GM12878 (cell line): ENCODE measurements at regions not wholly inside any gene's neighbourhood (a gene's known extent, or its start where the extent isn't known, plus 50 kb on each side); places are given as distances from the start of the nearest gene placed in this dataset.

Experiments
- ATAC-seq: fragments of 200-7000 bp; cut with Tn5 transposase; 3 replicates; pipeline ENCODE4 v1.9.1; 2020; ENCODE audit warnings: mild to moderate bottlenecking, moderate library complexity
- BruUV-seq: library from RNA; stranded (reverse); fragments of 400-500 nt; replicated peaks from 2 replicates; lab custom pipeline; 2021; lab: Mats Ljungman, UMichigan
- CTCF ChIA-PET: fragments of 300-600 bp; sonication (Branson Sonifier 250); formaldehyde crosslinking; extraction: SDS; loops from one replicate; lab custom pipeline; 2021; ENCODE audit warnings: inconsistent platforms; lab: Yijun Ruan, JAX
- POLR2A ChIA-PET: fragments of 350-600 bp; formaldehyde crosslinking; extraction: SDS; loops from one replicate; lab custom pipeline; 2021; ENCODE audit warnings: inconsistent platforms; lab: Charles Lee
- RAD21 ChIA-PET: fragments of 300-600 bp; sonication (Branson Sonifier 250); formaldehyde crosslinking; loops from one replicate; lab custom pipeline; 2023; ENCODE audit warnings: antibody characterized with exemption; ENCODE audit not compliant: unreplicated experiment; lab: Charles Lee
- SMC1A ChIA-PET: fragments of 300-600 bp; sonication (Branson Sonifier 250); formaldehyde crosslinking; loops from one replicate; lab custom pipeline; 2023; ENCODE audit not compliant: unreplicated experiment, uncharacterized antibody; lab: Charles Lee
- DNase-seq: peaks from one replicate; pipeline ENCODE4 v3.0.0-alpha.2; 2011; ENCODE audit warnings: low read depth, low spot score
- FAIRE-seq: peaks from 3 replicates; lab custom pipeline; 2011; peaks lifted over from hg19 to GRCh38; lab: Jason Lieb, UNC
- H2AFZ ChIP-seq: 2 replicates; pipeline ENCODE4 v1.6.0; 2011; ENCODE audit warnings: low read depth, low read length, control low read depth; ENCODE audit not compliant: control insufficient read depth
- H3K27ac ChIP-seq: 2 replicates; pipeline ENCODE4 v1.5.1; 2011; ENCODE audit warnings: control low read depth; ENCODE audit not compliant: control insufficient read depth, insufficient read depth
- H3K27me3 ChIP-seq, 2 experiments: replicated peaks in 1 of 2; 2 replicates each; pipeline versions ENCODE4 v1.6.0 to v1.6.1; 2011; ENCODE audit warnings: low read length in 1 of 2; ENCODE audit not compliant: control insufficient read depth in 2 of 2, insufficient read depth in 2 of 2
- H3K36me3 ChIP-seq, 2 experiments: 2 replicates each; pipeline ENCODE4 v1.5.1; 2011; ENCODE audit warnings: low read length in 1 of 2; ENCODE audit not compliant: control insufficient read depth in 2 of 2, insufficient read depth in 2 of 2
- H3K4me1 ChIP-seq: 2 replicates; pipeline ENCODE4 v1.6.1; 2011; ENCODE audit warnings: mild to moderate bottlenecking, low read length, moderate library complexity, mixed read lengths; ENCODE audit not compliant: control insufficient read depth, insufficient read depth
- H3K4me2 ChIP-seq: 2 replicates; pipeline ENCODE4 v1.6.0; 2011; ENCODE audit warnings: control low read depth; ENCODE audit not compliant: control insufficient read depth, insufficient read depth
- H3K4me3 ChIP-seq: fragments of 200-600 bp; sonication (generic); 2 replicates; pipeline ENCODE4 v1.5.1; 2016
- H3K79me2 ChIP-seq: 2 replicates; pipeline ENCODE4 v1.6.0; 2011; ENCODE audit warnings: low read length; ENCODE audit not compliant: control insufficient read depth, insufficient read depth
- H3K9ac ChIP-seq: 2 replicates; pipeline ENCODE4 v1.8.0; 2011; ENCODE audit warnings: low read length, control low read depth, mixed read lengths; ENCODE audit not compliant: control insufficient read depth, insufficient read depth
- H3K9me3 ChIP-seq: replicated peaks from 3 replicates; pipeline ENCODE4 v1.5.1; 2011; ENCODE audit warnings: mild to moderate bottlenecking, low read length; ENCODE audit not compliant: control insufficient read depth, insufficient read depth
- H4K20me1 ChIP-seq: 2 replicates; pipeline ENCODE4 v1.6.0; 2011; ENCODE audit not compliant: control insufficient read depth, insufficient read depth
- EED ChIP-seq: sonication (generic); IDR thresholded peaks from 2 replicates; pipeline ENCODE4 v1.6.1; 2016; ENCODE audit warnings: antibody characterized with exemption, low read depth
- EGR1 ChIP-seq, 2 experiments: IDR thresholded peaks; 1 replicate in 1 of 2; 2 replicates in 1 of 2; pipeline ENCODE4 v1.6.1; 2011 to 2012; ENCODE audit warnings: low read depth in 2 of 2, low read length in 2 of 2, borderline replicate concordance in 1 of 2, mild to moderate bottlenecking in 1 of 2, moderate library complexity in 1 of 2
- ESRRA ChIP-seq: IDR thresholded peaks from 2 replicates; pipeline ENCODE4 v1.6.1; 2012; ENCODE audit warnings: mild to moderate bottlenecking, low read length, improper control_type of control experiment
- FOS ChIP-seq: IDR thresholded peaks from 3 replicates; pipeline ENCODE4 v1.6.1; 2011; ENCODE audit warnings: borderline replicate concordance; ENCODE audit not compliant: insufficient read length; ENCODE audit errors: extremely low read depth
- MEF2B ChIP-seq: fragments of 450-650 bp; IDR thresholded peaks from 2 replicates; pipeline ENCODE4 v1.6.1; 2018; ENCODE audit warnings: mild to moderate bottlenecking, moderate library complexity; ENCODE audit not compliant: partially characterized antibody, poor library complexity, severe bottlenecking
- NBN ChIP-seq: fragments of 450-650 bp; IDR thresholded peaks from 2 replicates; pipeline ENCODE4 v1.6.1; 2016
- NFIC ChIP-seq: IDR thresholded peaks from 2 replicates; pipeline ENCODE4 v1.6.1; 2012; ENCODE audit warnings: low read depth, mild to moderate bottlenecking, inconsistent platforms, low read length, moderate library complexity
- RBBP5 ChIP-seq: fragments of 200-600 bp; sonication (generic); conservative IDR thresholded peaks from 2 replicates; pipeline ENCODE4 v1.6.1; 2016
- RELA ChIP-seq: fragments of 450-650 bp; IDR thresholded peaks from 2 replicates; pipeline ENCODE4 v1.8.0; 2014; ENCODE audit warnings: borderline replicate concordance; ENCODE audit not compliant: partially characterized antibody
- STAT3 ChIP-seq: IDR thresholded peaks from 2 replicates; pipeline ENCODE4 v1.6.1; 2011; ENCODE audit warnings: low read depth, low read length, improper control_type of control experiment
- TCF3 ChIP-seq: IDR thresholded peaks from 2 replicates; pipeline ENCODE4 v1.6.1; 2012; ENCODE audit warnings: low read depth, mild to moderate bottlenecking, low read length, borderline replicate concordance; ENCODE audit not compliant: insufficient read depth
- WRNIP1 ChIP-seq: IDR thresholded peaks from 2 replicates; pipeline ENCODE4 v1.6.1; 2011; ENCODE audit warnings: low read depth, low read length, improper control_type of control experiment, borderline replicate concordance
- ZNF384 ChIP-seq: IDR thresholded peaks from 2 replicates; pipeline ENCODE4 v1.6.1; 2012; ENCODE audit warnings: low read depth, mild to moderate bottlenecking, low read length, improper control_type of control experiment, borderline replicate concordance
- in situ Hi-C: fragments of 300-500 bp; cut with MboI; formaldehyde crosslinking; loops from 9 replicates; pipeline ENCODE4 v1.14.3; 2018; ENCODE audit warnings: mixed read lengths
- intact Hi-C: fragments of 100-400 bp; cut with micrococcal nuclease; formaldehyde crosslinking; loops from one replicate; pipeline ENCODE4 v1.14.2; 2022; ENCODE audit not compliant: unreplicated experiment
- TF ChIP-seq, protein P1 (sequence below): fragments of 450-650 bp; IDR thresholded peaks from 2 replicates; pipeline ENCODE4 v1.6.1; 2016; ENCODE audit warnings: mild to moderate bottlenecking, moderate library complexity, borderline replicate concordance
- TF ChIP-seq, protein P2 (sequence below): IDR thresholded peaks from 2 replicates; pipeline ENCODE4 v1.6.1; 2011; ENCODE audit warnings: low read depth, low read length, improper control_type of control experiment, borderline replicate concordance

DNA sequence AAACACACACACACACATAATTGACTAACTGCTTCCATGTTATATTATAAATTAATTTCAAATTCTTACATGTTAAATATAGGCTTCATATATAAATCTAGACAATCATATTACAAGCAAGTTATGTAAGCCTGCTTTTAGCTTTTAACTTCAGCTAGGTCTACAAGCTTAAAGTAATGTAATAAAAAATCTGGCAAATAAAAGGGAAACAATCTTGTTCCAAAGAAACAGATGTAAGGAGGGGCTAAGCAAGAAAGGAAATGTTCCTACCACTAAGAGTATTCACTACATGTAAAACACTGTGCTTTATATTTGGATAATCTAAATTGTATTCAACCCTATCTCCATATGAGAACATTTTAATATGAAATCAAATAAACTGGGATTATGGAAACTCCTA lies 110.4 kb downstream of the SLC6A15 start:
- ATAC-seq (no peak), DNase-seq (no peak), FAIRE-seq (no peak)
- Histone ChIP-seq H3K4me2 (no peak overlapping the region), H3K27ac (no peak overlapping the region), H3K79me2 (no peaks in the 10 kb centered on the region), H2AFZ (no peak overlapping the region), H3K9ac (no peak overlapping the region), H4K20me1 (no peaks in the 10 kb centered on the region), H3K9me3 (no peaks in the 10 kb centered on the region), H3K4me3 (no peak overlapping the region), H3K36me3 (no peaks in the 10 kb centered on the region), H3K4me1 (no peaks in the 10 kb centered on the region), H3K27me3 (no peaks in the 10 kb centered on the region)
- ChIA-PET RAD21 (no interaction called here), CTCF (no interaction called here), SMC1A (interaction anchor here (1.0 to 1.3 kb wide), 2 partner anchors 12 to 23 kb away, joined by 3 read pairs; no protein-coding TSS in a partner anchor), POLR2A (no interaction called here)
- no TSS peak for BruUV-seq
- intact Hi-C loops = no loop called here
- in situ Hi-C loops = no loop called here
- TF ChIP-seq MEF2B (no peak), FOS (no peak), TCF3 (no peak), EED (no peak), NBN (no peak), RELA (no peak), STAT3 (no peak), NFIC (no peak), WRNIP1 (no peak), RBBP5 (no peak), ESRRA (no peak), ZNF384 (no peak), EGR1 (IDR thresholded peaks at IDR 0.05; ENCODE audit: borderline replicate concordance in 1 of 2, low read depth in 2 of 2, low read length in 2 of 2) (no peak)
- TF ChIP-seq, protein P1, sequence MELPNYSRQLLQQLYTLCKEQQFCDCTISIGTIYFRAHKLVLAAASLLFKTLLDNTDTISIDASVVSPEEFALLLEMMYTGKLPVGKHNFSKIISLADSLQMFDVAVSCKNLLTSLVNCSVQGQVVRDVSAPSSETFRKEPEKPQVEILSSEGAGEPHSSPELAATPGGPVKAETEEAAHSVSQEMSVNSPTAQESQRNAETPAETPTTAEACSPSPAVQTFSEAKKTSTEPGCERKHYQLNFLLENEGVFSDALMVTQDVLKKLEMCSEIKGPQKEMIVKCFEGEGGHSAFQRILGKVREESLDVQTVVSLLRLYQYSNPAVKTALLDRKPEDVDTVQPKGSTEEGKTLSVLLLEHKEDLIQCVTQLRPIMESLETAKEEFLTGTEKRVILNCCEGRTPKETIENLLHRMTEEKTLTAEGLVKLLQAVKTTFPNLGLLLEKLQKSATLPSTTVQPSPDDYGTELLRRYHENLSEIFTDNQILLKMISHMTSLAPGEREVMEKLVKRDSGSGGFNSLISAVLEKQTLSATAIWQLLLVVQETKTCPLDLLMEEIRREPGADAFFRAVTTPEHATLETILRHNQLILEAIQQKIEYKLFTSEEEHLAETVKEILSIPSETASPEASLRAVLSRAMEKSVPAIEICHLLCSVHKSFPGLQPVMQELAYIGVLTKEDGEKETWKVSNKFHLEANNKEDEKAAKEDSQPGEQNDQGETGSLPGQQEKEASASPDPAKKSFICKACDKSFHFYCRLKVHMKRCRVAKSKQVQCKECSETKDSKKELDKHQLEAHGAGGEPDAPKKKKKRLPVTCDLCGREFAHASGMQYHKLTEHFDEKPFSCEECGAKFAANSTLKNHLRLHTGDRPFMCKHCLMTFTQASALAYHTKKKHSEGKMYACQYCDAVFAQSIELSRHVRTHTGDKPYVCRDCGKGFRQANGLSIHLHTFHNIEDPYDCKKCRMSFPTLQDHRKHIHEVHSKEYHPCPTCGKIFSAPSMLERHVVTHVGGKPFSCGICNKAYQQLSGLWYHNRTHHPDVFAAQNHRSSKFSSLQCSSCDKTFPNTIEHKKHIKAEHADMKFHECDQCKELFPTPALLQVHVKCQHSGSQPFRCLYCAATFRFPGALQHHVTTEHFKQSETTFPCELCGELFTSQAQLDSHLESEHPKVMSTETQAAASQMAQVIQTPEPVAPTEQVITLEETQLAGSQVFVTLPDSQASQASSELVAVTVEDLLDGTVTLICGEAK = no peak
- TF ChIP-seq, protein P2, sequence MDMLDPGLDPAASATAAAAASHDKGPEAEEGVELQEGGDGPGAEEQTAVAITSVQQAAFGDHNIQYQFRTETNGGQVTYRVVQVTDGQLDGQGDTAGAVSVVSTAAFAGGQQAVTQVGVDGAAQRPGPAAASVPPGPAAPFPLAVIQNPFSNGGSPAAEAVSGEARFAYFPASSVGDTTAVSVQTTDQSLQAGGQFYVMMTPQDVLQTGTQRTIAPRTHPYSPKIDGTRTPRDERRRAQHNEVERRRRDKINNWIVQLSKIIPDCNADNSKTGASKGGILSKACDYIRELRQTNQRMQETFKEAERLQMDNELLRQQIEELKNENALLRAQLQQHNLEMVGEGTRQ = no peak
